ENCODE measurements at regions not wholly inside any gene's neighbourhood (a gene's known extent, or its start where the extent isn't known, plus 50 kb on each side); places are given as distances from the start of the nearest gene placed in this dataset.

DNA sequence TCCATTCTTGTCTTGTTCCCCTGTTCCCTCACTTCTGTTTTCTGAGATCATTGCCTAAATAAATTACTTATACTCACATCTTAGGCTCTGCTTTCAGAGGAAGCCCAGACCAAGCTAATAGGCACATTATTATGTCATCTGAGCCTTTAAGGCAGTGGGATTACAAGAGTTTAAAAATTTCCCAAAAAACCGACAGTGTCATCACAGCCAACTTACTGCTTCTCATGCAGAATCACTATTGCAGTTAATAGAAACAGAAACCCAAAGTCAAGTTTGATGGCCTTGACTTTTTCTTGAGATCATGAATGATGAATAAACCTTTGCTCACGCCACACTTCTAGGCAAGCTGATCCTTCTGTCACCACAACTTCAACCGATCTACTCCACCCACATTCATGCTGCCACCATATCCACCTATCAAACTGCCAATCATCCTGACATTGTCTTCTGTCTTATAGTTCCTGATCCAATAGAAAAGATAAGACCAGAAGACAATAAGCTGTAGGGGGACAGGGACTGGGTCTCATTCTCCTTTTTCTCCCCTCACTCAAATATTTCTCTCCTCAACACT is 142.7 kb upstream of the CREB1 start:
- TF ChIP-seq REST (IDR thresholded peaks at IDR 0.05; ENCODE audit: low read depth) = no peak
- no peak for TF ChIP-seq MAX (IDR thresholded peaks at IDR 0.05)
- TF ChIP-seq YY1 (IDR thresholded peaks at IDR 0.05; ENCODE audit: low read depth) = no peak
- no peak for TF ChIP-seq NFIC (IDR thresholded peaks at IDR 0.05)

All from Ishikawa (cell line).